Keratinocyte (primary cell): ENCODE measurements at regions not wholly inside any gene's neighbourhood (a gene's known extent, or its start where the extent isn't known, plus 50 kb on each side); places are given as distances from the start of the nearest gene placed in this dataset.

Source experiments
- DNase-seq: peaks from one replicate; pipeline ENCODE4 v3.0.0-alpha.2; 2011; ENCODE audit warnings: low read depth, missing footprints, low spot score
- FAIRE-seq: peaks from 2 replicates; lab custom pipeline; 2011; peaks lifted over from hg19 to GRCh38; lab: Jason Lieb, UNC
- H2AFZ ChIP-seq: 2 replicates; pipeline ENCODE4 v1.6.0; 2012; ENCODE audit warnings: low read length, control low read depth, inconsistent platforms; ENCODE audit not compliant: control insufficient read depth
- H3K27ac ChIP-seq: 2 replicates; pipeline ENCODE4 v1.5.1; 2011; ENCODE audit warnings: low read length; ENCODE audit not compliant: control insufficient read depth, insufficient read depth
- H3K27me3 ChIP-seq: 3 replicates; pipeline ENCODE4 v1.6.0; 2011; ENCODE audit warnings: low read length; ENCODE audit not compliant: control insufficient read depth, insufficient read depth; ENCODE audit errors: extremely low read depth
- H3K36me3 ChIP-seq, 2 experiments: 2 replicates in 1 of 2; 3 replicates in 1 of 2; pipeline ENCODE4 v1.5.1; 2011; ENCODE audit warnings: low read length in 2 of 2, mild to moderate bottlenecking in 1 of 2; ENCODE audit not compliant: control insufficient read depth in 2 of 2, insufficient read depth in 2 of 2; ENCODE audit errors: extremely low read depth in 1 of 2
- H3K4me1 ChIP-seq: 3 replicates; pipeline ENCODE4 v1.5.1; 2011; ENCODE audit warnings: low read length; ENCODE audit not compliant: control insufficient read depth, insufficient read depth; ENCODE audit errors: extremely low read depth
- H3K4me2 ChIP-seq: 3 replicates; pipeline ENCODE4 v1.6.0; 2011; ENCODE audit warnings: low read depth, low read length; ENCODE audit not compliant: control insufficient read depth, insufficient read depth; ENCODE audit errors: extremely low read depth
- H3K4me3 ChIP-seq, 3 experiments: fragments of 200-600 bp in 1 of 3; sonication (generic) in 1 of 3; 2 replicates in 2 of 3; 3 replicates in 1 of 3; pipeline ENCODE4 v1.5.1; 2011 to 2016; ENCODE audit warnings: low read length in 3 of 3, mild to moderate bottlenecking in 3 of 3, control low read depth in 2 of 3, inconsistent platforms in 1 of 3, low read depth in 1 of 3, mixed read lengths in 1 of 3, mixed run types in 1 of 3, moderate library complexity in 1 of 3; ENCODE audit not compliant: control insufficient read depth in 2 of 3, insufficient read depth in 2 of 3; ENCODE audit errors: extremely low read depth in 1 of 3
- H3K79me2 ChIP-seq: 2 replicates; pipeline ENCODE4 v1.6.0; 2012; ENCODE audit warnings: low read length; ENCODE audit not compliant: control insufficient read depth, insufficient read depth
- H3K9ac ChIP-seq: 3 replicates; pipeline ENCODE4 v1.6.0; 2011; ENCODE audit warnings: low read length; ENCODE audit not compliant: control insufficient read depth, insufficient read depth; ENCODE audit errors: extremely low read depth
- H3K9me1 ChIP-seq: 3 replicates; pipeline ENCODE4 v1.6.0; 2011; ENCODE audit warnings: low read length; ENCODE audit not compliant: control insufficient read depth, insufficient read depth; ENCODE audit errors: extremely low read depth
- H3K9me3 ChIP-seq: 2 replicates; pipeline ENCODE4 v1.5.1; 2012; ENCODE audit warnings: low read depth, low read length; ENCODE audit not compliant: control insufficient read depth
- H4K20me1 ChIP-seq: 3 replicates; pipeline ENCODE4 v1.6.0; 2011; ENCODE audit warnings: low read length; ENCODE audit not compliant: control insufficient read depth, insufficient read depth; ENCODE audit errors: extremely low read depth
- CTCF ChIP-seq, 3 experiments: IDR thresholded peaks in 1 of 3; conservative IDR thresholded peaks in 1 of 3; optimal IDR thresholded peaks in 1 of 3; 2 replicates in 2 of 3; 3 replicates in 1 of 3; pipeline versions ENCODE3 to v1.5.1; 2011; ENCODE audit warnings: low read length in 3 of 3, mild to moderate bottlenecking in 3 of 3, moderate library complexity in 2 of 3, control low read depth in 1 of 3, inconsistent platforms in 1 of 3; ENCODE audit not compliant: insufficient read depth in 2 of 3; ENCODE audit errors: extremely low read depth in 1 of 3
- EZH2 ChIP-seq: IDR thresholded peaks from one replicate; pipeline ENCODE4 v1.6.1; 2012; ENCODE audit warnings: inconsistent platforms, mild to moderate bottlenecking, low read length, moderate library complexity
- dilution Hi-C: fragments of 300-500 bp; cut with MboI; formaldehyde crosslinking; loops from one replicate; pipeline ENCODE4 v1.7.0; 2020; ENCODE audit warnings: low sequenced_read_pairs; ENCODE audit not compliant: extremely low pct_ligation_motif_present

- Histone ChIP-seq H3K4me2 (no peak overlapping the region), H3K9me3 (no peaks in the 10 kb centered on the region), H4K20me1 (no peaks in the 10 kb centered on the region), H2AFZ (no peak overlapping the region), H3K27ac (no peak overlapping the region), H3K4me1 (no peaks in the 10 kb centered on the region), H3K79me2 (no peaks in the 10 kb centered on the region), H3K27me3 (no peaks in the 10 kb centered on the region), H3K36me3 (no peaks in the 10 kb centered on the region), H3K9me1 (no peaks in the 10 kb centered on the region), H3K9ac (no peak overlapping the region), H3K4me3 (no peak overlapping the region)
- no peak for TF ChIP-seq EZH2
- TF ChIP-seq CTCF (optimal IDR thresholded peaks at IDR 0.05 in 1 of 3, IDR thresholded peaks at IDR 0.05 in 1 of 3, conservative IDR thresholded peaks at IDR 0.05 in 1 of 3; ENCODE audit: extremely low read depth in 1 of 3, insufficient read depth in 2 of 3, low read length in 3 of 3), result no peak
- DNase-seq, result no peak
- no peak for FAIRE-seq
- dilution Hi-C loops, result no loop called here
Measured at GRCh38 chr4:136516371-136516770, 1015.9 kb downstream of the PCDH18 start.

GRCh38 chr4:136505020-136505419 is 1027.3 kb downstream of the PCDH18 start:
- no peaks in the 10 kb centered on the region for H3K27me3 ChIP-seq
- TF ChIP-seq CTCF (optimal IDR thresholded peaks at IDR 0.05 in 1 of 3, IDR thresholded peaks at IDR 0.05 in 1 of 3, conservative IDR thresholded peaks at IDR 0.05 in 1 of 3; ENCODE audit: extremely low read depth in 1 of 3, insufficient read depth in 2 of 3, low read length in 3 of 3) (no peak), EZH2 (no peak)
- H3K9me3 ChIP-seq, result no peaks in the 10 kb centered on the region
- H3K9me1 ChIP-seq, result no peaks in the 10 kb centered on the region
- no peak overlapping the region for H3K9ac ChIP-seq
- no peak overlapping the region for H3K4me3 ChIP-seq
- no peak overlapping the region for H2AFZ ChIP-seq
- FAIRE-seq (no peak), DNase-seq (no peak)
- no peak overlapping the region for H3K27ac ChIP-seq
- no peaks in the 10 kb centered on the region for H3K79me2 ChIP-seq
- H3K36me3 ChIP-seq, result no peaks in the 10 kb centered on the region
- H4K20me1 ChIP-seq, result no peaks in the 10 kb centered on the region
- H3K4me1 ChIP-seq, result no peaks in the 10 kb centered on the region
- dilution Hi-C loops, result no loop called here
- no peak overlapping the region for H3K4me2 ChIP-seq
